A549 (cell line): ENCODE measurements at regions not wholly inside any gene's neighbourhood (a gene's known extent, or its start where the extent isn't known, plus 50 kb on each side); places are given as distances from the start of the nearest gene placed in this dataset.

Source experiments
- ATAC-seq, 2 experiments: fragments of 200-7000 bp in 1 of 2; fragments of >200 bp in 1 of 2; cut with Nextera tagmentation in 1 of 2; cut with Tn5 transposase in 1 of 2; 3 replicates each; pipeline versions ENCODE4 v1.8.0 to v1.9.1; 2018 to 2020; ENCODE audit warnings: mild to moderate bottlenecking in 1 of 2, moderate library complexity in 1 of 2
- CTCF ChIA-PET: fragments of 300-600 bp; sonication (Branson Sonifier 250); formaldehyde crosslinking; extraction: SDS; loops from one replicate; lab custom pipeline; 2021; ENCODE audit warnings: antibody characterized with exemption, inconsistent platforms; lab: Yijun Ruan, JAX
- POLR2A ChIA-PET: fragments of 350-600 bp; formaldehyde crosslinking; extraction: SDS; loops from one replicate; lab custom pipeline; 2021; ENCODE audit warnings: antibody characterized with exemption, inconsistent platforms; lab: Yijun Ruan, JAX
- DNase-seq, 2 experiments: peaks; one replicate each; pipeline versions ENCODE4 v3.0.0 to v3.0.0-alpha.2; 2011 to 2016; ENCODE audit warnings: low read depth in 1 of 2, low spot score in 1 of 2
- FAIRE-seq: peaks from 2 replicates; lab custom pipeline; 2011; peaks lifted over from hg19 to GRCh38; lab: Jason Lieb, UNC
- H3K27ac ChIP-seq, 2 experiments: fragments of >200 bp; sonication (Bioruptor Twin); formaldehyde crosslinking; 3 replicates each; pipeline ENCODE4 v1.5.1; 2016 to 2017
- H3K4me1 ChIP-seq: fragments of >200 bp; sonication (Bioruptor Twin); formaldehyde crosslinking; 3 replicates; pipeline ENCODE4 v1.6.1; 2016
- H3K4me2 ChIP-seq: fragments of >200 bp; sonication (Bioruptor Twin); formaldehyde crosslinking; 3 replicates; pipeline ENCODE4 v1.6.1; 2016
- H3K4me3 ChIP-seq: fragments of >200 bp; sonication (Bioruptor Twin); formaldehyde crosslinking; 3 replicates; pipeline ENCODE4 v1.5.1; 2016
- H3K9me3 ChIP-seq: fragments of >200 bp; sonication (Bioruptor Twin); formaldehyde crosslinking; 3 replicates; pipeline ENCODE4 v1.6.1; 2016
- BCL3 ChIP-seq: fragments of >200 bp; sonication (Bioruptor Twin); formaldehyde crosslinking; IDR thresholded peaks from 3 replicates; pipeline ENCODE4 v1.6.1; 2016
- BHLHE40 ChIP-seq: IDR thresholded peaks from 2 replicates; pipeline ENCODE4 v1.6.1; 2012; ENCODE audit warnings: low read depth, low read length, inconsistent platforms
- CBX2 ChIP-seq: fragments of 200-600 bp; sonication (generic); IDR thresholded peaks from 2 replicates; pipeline ENCODE4 v1.6.1; 2016; ENCODE audit warnings: low read depth, mild to moderate bottlenecking, borderline replicate concordance
- CEBPB ChIP-seq, 2 experiments: fragments of >200 bp in 1 of 2; sonication (Bioruptor Twin) in 1 of 2; formaldehyde crosslinking in 1 of 2; IDR thresholded peaks; 2 replicates each; pipeline ENCODE4 v1.6.1; 2012 to 2016
- CTCF ChIP-seq: fragments of >200 bp; sonication (Bioruptor Twin); formaldehyde crosslinking; IDR thresholded peaks from 3 replicates; pipeline ENCODE4 v1.5.1; 2016
- EHMT2 ChIP-seq: fragments of 200-600 bp; sonication (generic); IDR thresholded peaks from 2 replicates; pipeline ENCODE4 v1.6.1; 2016; ENCODE audit warnings: antibody characterized with exemption, low read depth, mild to moderate bottlenecking, moderate library complexity
- ELK1 ChIP-seq: fragments of 150-350 bp; IDR thresholded peaks from 2 replicates; pipeline ENCODE4 v1.6.1; 2014; ENCODE audit warnings: low read depth, mild to moderate bottlenecking, low read length
- EP300 ChIP-seq, 2 experiments: fragments of >200 bp; sonication (Bioruptor Twin); formaldehyde crosslinking; IDR thresholded peaks; 2 replicates in 1 of 2; 3 replicates in 1 of 2; pipeline ENCODE4 v1.6.1; 2016 to 2017
- ESRRA ChIP-seq: fragments of 150-350 bp; IDR thresholded peaks from 2 replicates; pipeline ENCODE4 v1.6.1; 2014; ENCODE audit warnings: mild to moderate bottlenecking, low read length, borderline replicate concordance
- FOSL2 ChIP-seq, 2 experiments: fragments of 450-650 bp in 1 of 2; fragments of >200 bp in 1 of 2; sonication (Bioruptor Twin) in 1 of 2; formaldehyde crosslinking; IDR thresholded peaks; 2 replicates each; pipeline versions ENCODE4 v1.5.0 to v1.6.1; 2016 to 2020; ENCODE audit warnings: mild to moderate bottlenecking in 1 of 2, moderate library complexity in 1 of 2
- GATA3 ChIP-seq: IDR thresholded peaks from 2 replicates; pipeline ENCODE4 v1.6.1; 2012; ENCODE audit warnings: borderline replicate concordance
- HDAC2 ChIP-seq: fragments of 200-600 bp; sonication (generic); IDR thresholded peaks from 2 replicates; pipeline ENCODE4 v1.6.1; 2016
- HOXB5 ChIP-seq: fragments of 250-450 bp; sonication (Bioruptor Pico); IDR thresholded peaks from 2 replicates; pipeline ENCODE4 v1.5.0; 2020; ENCODE audit warnings: mild to moderate bottlenecking, moderate library complexity
- JUN ChIP-seq, 2 experiments: fragments of >200 bp; sonication (Bioruptor Twin); formaldehyde crosslinking; IDR thresholded peaks; 2 replicates in 1 of 2; 3 replicates in 1 of 2; pipeline ENCODE4 v1.6.1; 2016 to 2017
- KDM5A ChIP-seq: fragments of 200-600 bp; sonication (generic); IDR thresholded peaks from 2 replicates; pipeline ENCODE4 v1.6.1; 2016; ENCODE audit warnings: antibody characterized with exemption, mild to moderate bottlenecking
- MAFK ChIP-seq: fragments of 450-650 bp; IDR thresholded peaks from 2 replicates; pipeline ENCODE4 v1.6.1; 2014; ENCODE audit not compliant: partially characterized antibody
- MAZ ChIP-seq: fragments of 150-350 bp; IDR thresholded peaks from 2 replicates; pipeline ENCODE4 v1.6.1; 2014; ENCODE audit warnings: antibody characterized with exemption, low read depth, low read length, borderline replicate concordance
- MYC ChIP-seq: IDR thresholded peaks from 2 replicates; pipeline ENCODE4 v1.6.1; 2012; ENCODE audit warnings: mild to moderate bottlenecking, inconsistent platforms, low read length, improper control_type of control experiment, borderline replicate concordance
- NPAS2 ChIP-seq: fragments of 250-450 bp; sonication (Bioruptor Pico); IDR thresholded peaks from 2 replicates; pipeline ENCODE4 v1.8.0; 2022; ENCODE audit warnings: mild to moderate bottlenecking, moderate library complexity, borderline replicate concordance
- POLR2A ChIP-seq: IDR thresholded peaks from 2 replicates; pipeline ENCODE4 v1.6.1; 2012; ENCODE audit warnings: mild to moderate bottlenecking, low read length
- RAD21 ChIP-seq, 2 experiments: fragments of >200 bp in 1 of 2; sonication (Bioruptor Twin) in 1 of 2; formaldehyde crosslinking in 1 of 2; IDR thresholded peaks in 1 of 2; conservative IDR thresholded peaks in 1 of 2; 2 replicates in 1 of 2; 3 replicates in 1 of 2; pipeline ENCODE4 v1.6.1; 2012 to 2018; ENCODE audit warnings: inconsistent platforms in 1 of 2
- RCOR1 ChIP-seq: fragments of 150-350 bp; IDR thresholded peaks from 2 replicates; pipeline ENCODE4 v1.6.1; 2014; ENCODE audit warnings: antibody characterized with exemption, low read length, low read depth
- SMC3 ChIP-seq: fragments of >200 bp; sonication (Bioruptor Twin); formaldehyde crosslinking; IDR thresholded peaks from 3 replicates; pipeline ENCODE4 v1.6.1; 2018; ENCODE audit warnings: inconsistent platforms
- TP53 ChIP-seq: fragments of 250-450 bp; sonication (Bioruptor Pico); IDR thresholded peaks from 2 replicates; pipeline ENCODE4 v1.5.0; 2021; ENCODE audit warnings: mild to moderate bottlenecking, moderate library complexity
- ZNF302 ChIP-seq: fragments of 250-450 bp; sonication (Bioruptor Pico); IDR thresholded peaks from 2 replicates; pipeline ENCODE4 v1.9.0; 2021; ENCODE audit warnings: inconsistent platforms, mild to moderate bottlenecking, moderate library complexity
- WGBS: methylation state at CpG from one replicate; pipeline ENCODE4 v1.1.6; 2017; ENCODE audit errors: missing lambda C conversion rate; 5-methylcytosine and 5-hydroxymethylcytosine counted together
- TF ChIP-seq, protein P1 (sequence below): fragments of 250-450 bp; sonication (Bioruptor Pico); IDR thresholded peaks from 2 replicates; pipeline ENCODE4 v1.5.0; 2020; ENCODE audit warnings: low read depth, mild to moderate bottlenecking, moderate library complexity
- TF ChIP-seq, protein P2 (sequence below): fragments of >200 bp; sonication (Bioruptor Twin); formaldehyde crosslinking; IDR thresholded peaks from 2 replicates; pipeline ENCODE4 v1.6.1; 2016
- TF ChIP-seq, protein P3 (sequence below): IDR thresholded peaks from 2 replicates; pipeline ENCODE4 v1.6.1; 2012; ENCODE audit warnings: low read depth, borderline replicate concordance

DNA sequence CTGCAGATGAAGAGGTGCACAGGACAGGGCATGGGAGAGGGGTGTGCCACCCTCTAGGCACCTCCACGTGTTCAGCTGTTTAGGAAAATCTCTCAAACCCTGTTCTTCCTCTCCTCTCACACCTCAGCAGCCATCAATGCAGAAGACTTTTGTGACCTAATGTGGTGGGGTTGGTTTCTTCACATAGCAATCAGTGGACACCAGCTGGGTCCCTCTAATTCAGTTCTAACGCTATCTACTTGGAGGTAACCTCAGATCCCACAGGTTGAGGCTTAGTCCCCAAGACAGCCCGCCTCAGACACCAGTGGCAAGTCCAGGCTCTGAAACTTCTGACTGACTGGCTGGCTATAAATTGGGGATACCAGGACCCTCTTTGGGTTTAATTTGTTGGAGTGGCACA lies 69.9 kb upstream of the ANKRD10 start:
- Histone ChIP-seq H3K27ac (no peak overlapping the region), H3K9me3 (no peaks in the 10 kb centered on the region), H3K4me2 (no peak overlapping the region), H3K4me3 (no peak overlapping the region), H3K4me1 (no peaks in the 10 kb centered on the region)
- 19% methylated on average over 2 of the region's 3 CpGs for WGBS
- no peak for DNase-seq
- ChIA-PET POLR2A (no interaction called here), CTCF (interaction anchor here (0.8 to 1.2 kb wide), 3 partner anchors 13 to 83 kb away, joined by 3 read pairs; no protein-coding TSS in a partner anchor)
- FAIRE-seq: no peak
- TF ChIP-seq JUN (IDR thresholded peaks at IDR 0.05) (no peak), CEBPB (IDR thresholded peaks at IDR 0.05) (no peak), RAD21 (conservative IDR thresholded peaks at IDR 0.05 in 1 of 2, IDR thresholded peaks at IDR 0.05 in 1 of 2) (no peak), KDM5A (no peak), FOSL2 (IDR thresholded peaks at IDR 0.05) (no peak), FOSL2 (CRISPR knock-in tag; IDR thresholded peaks at IDR 0.05) (no peak), POLR2A (no peak), RCOR1 (no peak), BCL3 (no peak), MAFK (no peak), ZNF302 (no peak), GATA3 (no peak), NPAS2 (CRISPR knock-in tag) (no peak), ELK1 (no peak)
- TF ChIP-seq, protein P1, sequence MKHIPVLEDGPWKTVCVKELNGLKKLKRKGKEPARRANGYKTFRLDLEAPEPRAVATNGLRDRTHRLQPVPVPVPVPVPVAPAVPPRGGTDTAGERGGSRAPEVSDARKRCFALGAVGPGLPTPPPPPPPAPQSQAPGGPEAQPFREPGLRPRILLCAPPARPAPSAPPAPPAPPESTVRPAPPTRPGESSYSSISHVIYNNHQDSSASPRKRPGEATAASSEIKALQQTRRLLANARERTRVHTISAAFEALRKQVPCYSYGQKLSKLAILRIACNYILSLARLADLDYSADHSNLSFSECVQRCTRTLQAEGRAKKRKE (CRISPR knock-in tag): no peak
- no peak for ATAC-seq

DNA sequence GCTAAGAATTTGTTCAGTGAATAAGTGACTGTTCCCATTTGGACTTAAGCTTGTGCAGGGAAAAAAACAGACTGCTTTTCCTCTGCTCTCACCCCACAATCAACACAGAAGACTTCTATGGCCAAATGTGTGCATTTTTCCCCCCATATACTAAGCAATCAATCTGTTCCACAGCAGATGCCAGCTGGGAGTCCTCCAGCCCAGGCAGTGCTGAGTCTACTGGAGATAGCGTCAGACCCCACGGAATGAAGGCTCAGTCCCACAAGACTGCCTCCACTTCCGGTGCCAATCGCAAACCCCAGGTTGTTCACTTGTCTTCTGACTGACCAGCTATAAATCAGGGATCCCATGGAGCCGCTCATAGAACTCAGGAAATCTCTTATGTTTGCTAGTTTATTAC lies 69.5 kb upstream of the ANKRD10 start:
- ATAC-seq: no peak
- CTCF ChIA-PET: interaction anchor here (0.8 kb wide), 1 partner anchor 13 kb away, joined by 3 read pairs; no protein-coding TSS in a partner anchor
- 50% methylated on average over 5 of the region's 5 CpGs for WGBS

More for the DNA sequence above, 69.5 kb upstream of the ANKRD10 start:
- FAIRE-seq (no peak), DNase-seq (no peak)
- Histone ChIP-seq H3K4me3 (no peak overlapping the region), H3K4me1 (no peaks in the 10 kb centered on the region), H3K27ac (no peak overlapping the region), H3K9me3 (no peaks in the 10 kb centered on the region), H3K4me2 (no peak overlapping the region)
- TF ChIP-seq, protein P2, sequence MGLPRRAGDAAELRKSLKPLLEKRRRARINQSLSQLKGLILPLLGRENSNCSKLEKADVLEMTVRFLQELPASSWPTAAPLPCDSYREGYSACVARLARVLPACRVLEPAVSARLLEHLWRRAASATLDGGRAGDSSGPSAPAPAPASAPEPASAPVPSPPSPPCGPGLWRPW: no peak
- no peak for TF ChIP-seq EHMT2
- no peak for TF ChIP-seq RAD21 (conservative IDR thresholded peaks at IDR 0.05 in 1 of 2, IDR thresholded peaks at IDR 0.05 in 1 of 2)
- TF ChIP-seq, protein P1 (CRISPR knock-in tag): no peak
- TF ChIP-seq EP300 (IDR thresholded peaks at IDR 0.05): no peak
- TF ChIP-seq CEBPB (IDR thresholded peaks at IDR 0.05): no peak
- TF ChIP-seq CBX2: no peak
- no peak for TF ChIP-seq HDAC2
- no peak for TF ChIP-seq BHLHE40
- TF ChIP-seq HOXB5 (CRISPR knock-in tag): no peak
- no peak for TF ChIP-seq MAZ
- TF ChIP-seq TP53 (CRISPR knock-in tag): no peak
- TF ChIP-seq JUN (IDR thresholded peaks at IDR 0.05): no peak
- no peak for TF ChIP-seq SMC3
- no peak for TF ChIP-seq MYC
- no peak for TF ChIP-seq POLR2A
- no peak for TF ChIP-seq CTCF
- TF ChIP-seq, protein P3, sequence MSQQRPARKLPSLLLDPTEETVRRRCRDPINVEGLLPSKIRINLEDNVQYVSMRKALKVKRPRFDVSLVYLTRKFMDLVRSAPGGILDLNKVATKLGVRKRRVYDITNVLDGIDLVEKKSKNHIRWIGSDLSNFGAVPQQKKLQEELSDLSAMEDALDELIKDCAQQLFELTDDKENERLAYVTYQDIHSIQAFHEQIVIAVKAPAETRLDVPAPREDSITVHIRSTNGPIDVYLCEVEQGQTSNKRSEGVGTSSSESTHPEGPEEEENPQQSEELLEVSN: no peak
- no peak for TF ChIP-seq ESRRA
- no peak for TF ChIP-seq ZNF302
- POLR2A ChIA-PET: no interaction called here
